GM19099 (cell line): ENCODE measurements at regions not wholly inside any gene's neighbourhood (a gene's known extent, or its start where the extent isn't known, plus 50 kb on each side); places are given as distances from the start of the nearest gene placed in this dataset.

Source experiments
- POLR2A ChIP-seq: IDR thresholded peaks from 3 replicates; pipeline ENCODE4 v1.6.1; 2011; ENCODE audit warnings: low read depth; ENCODE audit not compliant: insufficient read length; ENCODE audit errors: extremely low read depth

DNA sequence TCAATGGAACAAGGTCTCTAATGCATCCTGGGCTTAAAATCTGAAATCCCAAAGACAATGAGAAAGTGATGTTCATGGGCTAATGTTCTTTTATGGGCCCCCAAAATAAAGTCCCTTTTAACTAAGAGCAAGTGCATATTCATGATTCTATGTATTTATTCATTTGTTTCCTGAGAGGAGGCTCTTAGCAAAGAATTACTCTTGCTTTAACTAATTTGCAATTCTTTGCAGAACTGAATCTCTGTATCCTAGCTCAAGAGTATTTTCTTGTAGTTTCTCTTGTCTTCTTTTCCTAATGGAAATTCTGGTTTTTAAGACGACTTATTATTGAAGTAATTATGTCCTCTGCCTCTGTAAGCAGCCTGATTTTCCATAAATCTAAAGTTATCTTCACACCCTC, 202.2 kb upstream of the TP63 start:
- TF ChIP-seq POLR2A, result no peak

DNA sequence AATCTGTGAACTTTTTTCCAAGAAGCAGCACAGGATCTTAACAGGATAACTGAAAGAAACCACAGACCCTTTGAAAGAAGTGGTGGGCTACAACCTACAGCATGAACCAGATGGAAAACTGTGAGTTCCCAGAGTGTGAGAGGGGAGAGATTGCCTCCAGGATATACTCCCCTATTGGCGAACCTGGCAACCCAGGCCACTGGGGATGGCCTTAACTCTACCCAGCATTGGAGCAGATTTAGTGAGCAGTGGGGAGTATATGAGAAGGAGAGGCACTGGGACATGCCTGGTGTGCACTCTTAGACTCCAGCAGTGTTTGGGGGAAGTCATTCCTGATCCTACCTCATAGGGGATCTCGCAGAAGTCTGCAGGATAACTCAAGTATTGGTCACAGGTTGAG, 201.0 kb upstream of the TP63 start:
- no peak for TF ChIP-seq POLR2A

DNA sequence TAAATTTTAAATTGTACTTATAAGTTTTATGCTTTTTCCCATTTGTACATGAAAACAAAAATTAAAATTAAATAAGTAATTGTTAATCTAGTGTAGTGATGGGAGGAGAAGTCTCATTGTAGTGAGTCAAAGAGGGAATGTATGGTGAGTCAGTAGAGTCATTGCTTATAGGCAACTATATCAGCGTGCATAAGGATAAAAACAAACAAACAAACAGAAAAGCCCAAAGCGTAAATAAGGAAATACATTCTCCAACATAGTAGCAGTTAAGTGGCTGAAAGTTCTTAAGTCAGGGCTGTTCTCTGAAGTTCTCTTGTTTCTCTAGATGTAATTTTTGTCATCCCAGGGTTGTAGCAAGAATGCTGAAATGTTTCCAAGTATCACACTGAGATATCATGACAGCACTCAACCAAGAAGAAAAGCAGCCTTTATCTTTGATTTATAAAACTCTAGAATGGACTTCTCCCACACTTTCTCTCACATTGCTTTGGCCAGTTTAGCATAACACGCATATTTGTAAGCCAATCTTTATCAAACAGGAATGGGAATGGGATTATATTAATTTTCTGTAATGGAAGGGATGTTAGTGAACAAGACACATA, 184.1 kb upstream of the TP63 start:
- TF ChIP-seq POLR2A, result no peak

DNA sequence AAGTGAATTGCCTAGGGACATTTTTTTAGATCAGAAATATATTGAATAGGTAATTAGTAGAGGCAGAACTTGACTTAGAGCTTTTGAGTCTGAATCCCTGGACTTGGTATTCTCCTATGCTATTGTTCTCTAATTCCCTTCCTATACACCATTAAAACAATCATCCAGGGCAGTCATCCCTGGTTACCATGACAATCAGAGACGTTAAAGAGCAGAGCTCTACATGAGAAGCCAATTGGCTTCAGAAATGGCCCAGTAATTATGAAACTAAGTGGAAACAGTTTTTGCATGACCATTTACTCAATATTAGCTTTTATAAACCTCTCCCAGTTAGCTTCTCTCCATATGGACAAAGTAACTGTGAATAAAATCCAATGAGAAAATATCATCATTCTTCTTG, 182.1 kb upstream of the TP63 start:
- TF ChIP-seq POLR2A, result no peak

DNA sequence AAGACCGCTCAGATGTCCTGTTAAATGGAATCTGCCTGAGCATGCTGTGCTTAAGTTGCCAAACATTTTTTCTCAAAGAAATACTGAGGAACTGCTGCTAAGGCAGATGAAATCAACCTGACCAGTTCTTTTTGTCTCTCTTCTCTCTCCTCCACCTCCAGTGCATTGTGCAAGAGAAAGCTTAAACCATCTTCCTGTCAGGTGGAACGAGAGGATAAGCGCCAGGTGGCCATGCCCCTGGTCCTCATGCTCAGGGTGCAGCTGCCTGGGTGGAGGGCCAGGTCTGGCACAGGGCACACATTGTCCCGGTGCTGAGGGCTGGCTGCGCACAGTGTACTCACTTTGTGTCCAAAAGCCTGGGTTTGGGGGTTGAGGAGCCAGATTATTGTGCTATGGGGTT, 176.2 kb upstream of the TP63 start:
- TF ChIP-seq POLR2A, result no peak

DNA sequence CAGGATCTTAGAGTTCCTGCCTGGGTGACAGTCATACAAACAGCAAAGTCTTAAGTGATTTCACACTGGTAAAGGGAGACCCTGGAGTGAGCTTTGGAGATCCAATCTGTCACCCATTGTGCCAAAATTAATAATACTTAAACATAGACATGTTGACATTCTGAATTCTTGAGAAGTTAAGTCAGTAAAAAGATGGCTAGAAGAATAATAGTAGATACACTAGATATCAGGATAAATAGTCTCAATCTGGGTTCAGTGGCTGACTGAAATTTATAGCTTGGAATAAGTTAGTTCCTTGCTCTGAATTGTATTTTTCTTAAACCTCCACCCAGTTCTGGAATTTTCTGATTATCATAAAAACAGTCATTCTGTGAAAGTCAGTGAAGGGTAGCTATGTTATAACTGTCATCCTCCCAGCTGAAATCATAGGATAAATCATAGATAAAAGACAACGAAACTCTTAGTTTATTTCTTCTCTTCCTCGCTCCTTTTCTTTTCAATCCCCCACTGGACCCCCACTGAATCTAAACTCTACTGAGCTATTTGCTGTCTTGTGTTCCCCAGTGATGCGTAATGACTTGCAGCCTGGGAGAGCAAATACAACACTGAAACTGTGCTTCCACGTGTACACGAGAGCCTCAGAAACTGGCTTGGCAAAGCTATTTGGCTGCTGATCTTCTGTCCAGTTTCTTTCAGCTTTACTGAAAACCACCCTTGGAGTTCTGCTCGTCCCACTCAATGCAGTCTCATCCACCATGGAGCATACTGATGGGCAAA, 175.4 kb upstream of the TP63 start:
- no peak for TF ChIP-seq POLR2A

DNA sequence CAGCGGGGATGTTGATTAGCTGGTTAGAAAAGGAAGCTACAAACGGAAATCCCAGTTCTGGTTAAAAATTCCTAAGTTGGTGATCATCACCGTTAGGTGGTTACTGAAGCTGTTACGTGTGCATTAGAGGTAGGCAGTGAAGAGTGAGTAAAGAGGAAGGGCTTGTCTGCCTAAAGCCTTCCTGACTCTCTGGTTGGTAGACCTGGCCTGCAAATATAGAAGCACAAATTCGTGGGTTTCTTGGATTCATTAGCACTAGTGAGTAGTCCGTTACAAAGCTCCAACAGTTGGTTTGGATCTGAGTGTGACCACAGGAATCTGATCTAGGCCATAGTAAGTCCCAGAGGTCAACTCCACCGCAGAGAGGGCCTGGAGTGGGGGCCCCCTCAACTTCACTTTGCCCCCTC, 174.0 kb upstream of the TP63 start:
- no peak for TF ChIP-seq POLR2A

DNA sequence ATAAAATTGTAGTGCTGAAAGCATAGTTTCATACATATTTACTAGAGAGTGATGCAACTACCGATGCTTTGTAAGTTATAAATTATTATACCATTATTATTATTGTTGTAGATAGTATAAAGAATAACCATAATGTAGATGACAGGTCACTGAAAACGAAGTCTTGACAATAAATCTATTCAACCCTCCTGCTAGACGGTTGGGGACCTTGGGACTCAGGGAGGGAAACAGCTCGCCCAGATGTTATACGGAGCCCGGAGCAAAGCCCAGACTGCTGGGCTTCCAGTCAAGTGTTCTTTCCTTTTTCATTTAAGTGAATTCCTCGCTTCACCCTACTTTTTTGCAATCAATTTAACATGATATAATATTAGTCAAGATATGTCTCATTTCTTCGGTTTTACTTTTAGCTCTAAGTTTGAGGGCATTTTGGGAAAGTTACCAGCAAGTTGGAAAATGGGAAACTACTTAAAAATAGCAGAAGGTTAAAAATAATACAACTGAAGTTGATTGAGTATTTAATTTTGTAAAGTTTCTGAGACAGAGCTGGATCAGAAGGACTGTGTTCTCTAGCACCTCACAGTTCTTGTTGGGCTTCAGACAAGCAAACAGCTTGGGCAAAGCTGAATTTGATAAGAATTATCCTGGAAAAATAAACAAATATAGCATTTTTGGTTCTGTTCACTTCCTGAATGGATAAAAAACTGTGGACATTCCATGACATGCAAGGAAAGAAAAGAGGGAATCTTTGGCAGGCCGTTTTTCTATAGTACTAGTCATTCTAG, 173.4 kb upstream of the TP63 start:
- TF ChIP-seq POLR2A, result no peak

DNA sequence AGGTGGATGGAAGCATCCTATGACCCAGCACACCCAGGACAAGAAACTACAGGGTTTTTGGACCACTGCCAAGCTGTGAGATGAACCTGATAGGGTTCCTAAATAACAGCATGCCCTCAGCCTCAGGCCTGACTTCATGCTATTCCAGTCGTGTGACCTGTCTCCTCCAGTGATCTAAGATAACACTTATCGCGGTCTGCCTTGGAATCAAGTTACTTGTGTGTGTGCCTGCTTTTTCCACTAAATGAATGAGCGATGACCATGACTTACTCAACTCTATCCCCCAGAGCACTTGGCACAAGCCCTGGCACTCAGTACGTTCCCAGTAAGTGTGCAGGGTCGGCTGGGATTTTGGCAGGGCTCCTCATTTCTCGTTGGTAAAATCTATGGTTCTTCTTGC, 172.7 kb upstream of the TP63 start:
- TF ChIP-seq POLR2A, result no peak

DNA sequence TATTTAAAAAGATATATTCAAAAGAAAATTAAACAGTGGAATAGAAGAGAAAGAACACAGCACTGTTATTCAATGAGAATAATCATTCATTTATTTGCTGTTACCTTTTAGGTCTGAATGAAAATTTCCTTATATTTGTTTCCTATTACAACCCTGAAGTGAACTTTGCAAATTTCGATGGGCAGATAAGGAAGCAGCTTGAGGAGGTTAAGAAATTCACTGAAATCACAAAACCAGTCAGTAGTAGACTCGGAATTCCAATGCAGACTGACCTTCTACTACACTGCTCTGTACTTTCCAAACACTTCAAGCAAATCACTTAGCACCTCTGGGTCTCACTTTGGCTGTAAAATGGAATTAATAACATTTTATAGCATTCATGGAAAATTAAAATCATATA, 172.0 kb upstream of the TP63 start:
- no peak for TF ChIP-seq POLR2A

DNA sequence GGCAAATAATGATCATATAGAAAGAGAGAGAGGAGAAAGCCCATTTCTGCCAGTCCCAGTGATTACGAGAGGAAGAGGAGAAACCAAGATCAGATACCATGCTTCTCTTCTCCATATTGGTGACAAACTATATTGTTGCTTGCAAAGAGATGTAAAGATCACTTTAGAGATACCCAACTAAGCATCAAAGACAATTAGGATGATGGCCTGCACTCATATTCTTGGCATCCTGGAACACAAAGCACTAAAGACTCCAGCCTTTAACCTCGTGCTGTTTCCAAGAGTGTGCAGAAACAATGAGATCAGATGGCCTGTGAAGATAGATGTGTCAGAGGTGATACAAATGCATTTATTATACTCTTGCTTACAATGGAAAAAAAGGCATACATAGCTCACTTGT, 170.7 kb upstream of the TP63 start:
- TF ChIP-seq POLR2A, result no peak

DNA sequence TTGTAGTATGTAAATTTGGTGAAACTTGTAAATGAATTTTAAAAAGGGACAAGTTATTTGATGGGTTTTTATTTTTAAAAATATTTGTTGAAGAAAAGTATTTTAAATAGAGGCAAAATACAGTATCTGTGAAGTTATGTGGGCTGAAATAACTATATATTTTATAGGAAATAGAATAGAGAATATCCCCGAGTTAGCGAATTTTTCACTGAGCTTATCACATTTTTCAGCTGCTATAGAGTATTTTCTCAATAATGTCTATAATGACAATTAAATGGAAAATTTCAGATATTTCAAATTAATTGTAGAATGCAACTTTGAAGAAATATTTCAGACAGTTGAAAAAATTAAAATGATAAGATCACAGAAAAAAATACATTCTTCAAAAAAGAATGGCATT, 166.4 kb upstream of the TP63 start:
- TF ChIP-seq POLR2A, result no peak

DNA sequence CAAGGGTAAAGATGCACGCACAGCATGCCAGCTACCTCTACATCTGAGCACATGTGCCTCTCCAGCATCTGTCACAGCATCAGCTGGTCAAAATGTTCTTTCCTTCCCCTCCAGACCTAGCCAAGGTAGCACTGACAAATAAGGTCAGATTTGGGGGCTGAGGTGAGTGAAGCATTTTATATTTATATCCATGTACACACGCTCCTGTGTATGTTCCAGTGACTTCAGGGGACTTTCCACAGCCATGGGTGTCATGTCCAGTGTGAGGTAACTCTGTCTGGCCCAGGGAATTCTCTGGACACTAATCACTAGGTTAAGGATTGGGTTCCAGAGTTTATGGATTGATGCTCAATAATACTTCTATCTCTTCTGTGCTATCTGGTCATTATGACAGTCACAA, 165.2 kb upstream of the TP63 start:
- no peak for TF ChIP-seq POLR2A

DNA sequence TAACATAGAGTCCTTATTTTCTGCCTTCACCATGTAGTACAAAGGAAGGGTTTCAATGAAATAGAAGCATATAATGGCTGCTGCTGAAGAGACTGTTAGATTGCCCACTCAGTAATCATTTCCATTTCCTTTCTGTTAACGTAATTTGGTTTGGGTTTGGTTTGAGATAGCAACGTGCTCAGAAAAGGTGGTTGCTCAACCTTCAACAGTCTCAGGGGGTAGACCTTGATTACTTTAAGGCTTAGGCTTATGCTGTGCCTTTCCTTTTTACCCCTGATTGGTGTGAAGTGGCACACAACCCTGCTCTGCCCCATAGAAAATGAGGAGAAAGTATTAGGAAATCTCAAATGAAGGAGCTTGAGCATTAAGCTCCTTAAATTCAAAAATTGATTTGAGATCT, 163.7 kb upstream of the TP63 start:
- no peak for TF ChIP-seq POLR2A

DNA sequence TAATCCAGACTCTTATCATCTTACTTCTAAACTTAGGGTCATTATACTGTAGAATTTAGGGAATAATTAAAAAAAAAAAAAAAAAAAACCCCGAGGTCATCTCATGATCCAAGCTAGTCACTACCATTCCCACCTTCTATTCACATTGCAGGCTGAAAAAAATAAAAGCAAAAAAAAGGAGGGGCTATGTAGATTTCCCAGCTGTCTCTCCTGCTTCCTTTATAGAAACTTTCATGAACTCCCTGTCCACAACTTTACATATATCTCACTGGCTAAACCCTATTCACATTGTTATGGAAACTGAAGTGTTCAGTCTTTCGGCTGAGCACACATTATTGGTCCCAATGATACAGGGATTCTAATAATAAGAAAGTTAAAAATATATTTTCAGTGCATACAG, 156.2 kb upstream of the TP63 start:
- no peak for TF ChIP-seq POLR2A

DNA sequence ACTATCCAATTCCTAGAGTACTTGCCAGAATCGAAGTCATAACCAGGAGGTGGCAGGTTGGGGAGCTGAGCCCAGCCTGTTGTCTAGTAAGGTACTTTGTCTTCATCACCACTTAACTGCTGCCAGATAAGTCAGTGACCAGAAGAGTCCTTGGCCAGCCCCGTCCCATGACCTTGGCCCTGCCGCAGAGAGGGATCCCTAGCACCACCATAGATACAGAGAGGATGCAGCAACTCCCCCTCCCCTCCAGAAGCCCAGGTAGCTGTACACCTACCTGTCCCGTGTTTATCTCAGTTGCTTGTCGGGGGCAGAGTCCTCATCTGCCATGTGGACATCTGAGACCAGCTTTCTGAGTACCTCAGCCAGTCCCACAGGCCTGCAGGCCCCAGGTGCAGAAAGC, 153.6 kb upstream of the TP63 start:
- TF ChIP-seq POLR2A, result no peak
